IMR-90 (cell line): ENCODE measurements at regions not wholly inside any gene's neighbourhood (a gene's known extent, or its start where the extent isn't known, plus 50 kb on each side); places are given as distances from the start of the nearest gene placed in this dataset.

Source experiments
- ATAC-seq: fragments of 200-7000 bp; cut with Tn5 transposase; 2 replicates; pipeline ENCODE4 v1.9.1; 2020; ENCODE audit warnings: low read depth, mild to moderate bottlenecking, moderate library complexity
- BruUV-seq: library from RNA; stranded (reverse); fragments of 400-500 nt; replicated peaks from 2 replicates; lab custom pipeline; 2021; lab: Mats Ljungman, UMichigan
- CTCF ChIA-PET: fragments of 300-600 bp; formaldehyde crosslinking; extraction: SDS; loops from one replicate; lab custom pipeline; 2021; ENCODE audit warnings: antibody characterized with exemption; lab: Yijun Ruan, JAX
- POLR2A ChIA-PET: fragments of 300-600 bp; sonication (Branson Sonifier 250); formaldehyde crosslinking; loops from one replicate; lab custom pipeline; 2022; ENCODE audit warnings: antibody characterized with exemption; ENCODE audit not compliant: unreplicated experiment; lab: Charles Lee
- DNase-seq: peaks from one replicate; pipeline ENCODE4 v3.0.0; 2013
- H2AFZ ChIP-seq: replicated peaks from 2 replicates; pipeline ENCODE3; 2013; ENCODE audit warnings: low read length, mild to moderate bottlenecking; ENCODE audit not compliant: poor library complexity
- H2AK5ac ChIP-seq: 2 replicates; pipeline ENCODE4 v1.6.1; 2013; ENCODE audit warnings: low read depth, low read length, inconsistent platforms
- H2AK9ac ChIP-seq: replicated peaks from 2 replicates; pipeline ENCODE3; 2013; ENCODE audit warnings: mild to moderate bottlenecking, low read depth, low read length, moderate library complexity; ENCODE audit not compliant: poor library complexity
- H2BK120ac ChIP-seq: 2 replicates; pipeline ENCODE4 v1.6.1; 2013; ENCODE audit warnings: low read depth, low read length, inconsistent platforms
- H2BK15ac ChIP-seq: 3 replicates; pipeline ENCODE4 v1.6.1; 2013; ENCODE audit warnings: low read depth, low read length, inconsistent platforms
- H2BK20ac ChIP-seq: 2 replicates; pipeline ENCODE4 v1.6.1; 2013; ENCODE audit warnings: low read depth, mild to moderate bottlenecking, inconsistent platforms, low read length, moderate library complexity
- H2BK5ac ChIP-seq: 2 replicates; pipeline ENCODE4 v1.6.1; 2013; ENCODE audit warnings: mild to moderate bottlenecking, low read depth, low read length, inconsistent platforms; ENCODE audit not compliant: poor library complexity, severe bottlenecking
- H3K14ac ChIP-seq: replicated peaks from 2 replicates; pipeline ENCODE4 v1.6.1; 2013; ENCODE audit warnings: low read depth, low read length, inconsistent platforms
- H3K18ac ChIP-seq: 2 replicates; pipeline ENCODE4 v1.6.1; 2013; ENCODE audit warnings: low read depth, low read length, control low read depth
- H3K23ac ChIP-seq: 2 replicates; pipeline ENCODE4 v1.6.1; 2013; ENCODE audit warnings: low read depth, low read length, inconsistent platforms
- H3K27ac ChIP-seq: 2 replicates; pipeline ENCODE4 v1.5.1; 2013; ENCODE audit warnings: mild to moderate bottlenecking, control low read depth, low read length; ENCODE audit not compliant: insufficient read depth
- H3K27me3 ChIP-seq: 2 replicates; pipeline ENCODE4 v1.6.1; 2013; ENCODE audit warnings: low read length; ENCODE audit not compliant: control insufficient read depth, insufficient read depth
- H3K36me3 ChIP-seq: 2 replicates; pipeline ENCODE4 v1.6.1; 2013; ENCODE audit warnings: low read length, mixed read lengths; ENCODE audit not compliant: control insufficient read depth, insufficient read depth
- H3K4ac ChIP-seq: 2 replicates; pipeline ENCODE4 v1.6.1; 2013; ENCODE audit warnings: low read depth, low read length, inconsistent platforms
- H3K4me1 ChIP-seq: 2 replicates; pipeline ENCODE4 v1.6.1; 2013; ENCODE audit warnings: low read length, mixed read lengths; ENCODE audit not compliant: control insufficient read depth, insufficient read depth
- H3K4me2 ChIP-seq: 2 replicates; pipeline ENCODE4 v1.6.1; 2013; ENCODE audit warnings: low read depth, mild to moderate bottlenecking, control low read depth, low read length, moderate library complexity
- H3K4me3 ChIP-seq: 2 replicates; pipeline ENCODE4 v1.5.1; 2013; ENCODE audit warnings: low read depth, mild to moderate bottlenecking, control low read depth, low read length, moderate library complexity; ENCODE audit not compliant: insufficient read depth
- H3K56ac ChIP-seq: 2 replicates; pipeline ENCODE4 v1.6.1; 2013; ENCODE audit warnings: low read length, inconsistent platforms; ENCODE audit not compliant: insufficient read depth; ENCODE audit errors: extremely low read depth
- H3K79me1 ChIP-seq, 2 experiments: 2 replicates each; pipeline ENCODE4 v1.6.1; 2013; ENCODE audit warnings: low read length in 2 of 2, inconsistent platforms in 1 of 2, low read depth in 1 of 2
- H3K9ac ChIP-seq: 2 replicates; pipeline ENCODE4 v1.6.1; 2013; ENCODE audit warnings: low read depth, low read length, control low read depth
- H3K9me1 ChIP-seq: 2 replicates; pipeline ENCODE4 v1.6.1; 2013; ENCODE audit warnings: low read length, inconsistent platforms; ENCODE audit not compliant: insufficient read depth
- H3K9me3 ChIP-seq: 2 replicates; pipeline ENCODE4 v1.6.1; 2013; ENCODE audit warnings: low read length; ENCODE audit not compliant: control insufficient read depth, insufficient read depth
- H4K20me1 ChIP-seq: 2 replicates; pipeline ENCODE4 v1.6.1; 2013; ENCODE audit warnings: low read length, inconsistent platforms; ENCODE audit not compliant: insufficient read depth
- H4K5ac ChIP-seq: 2 replicates; pipeline ENCODE4 v1.6.1; 2013; ENCODE audit warnings: mild to moderate bottlenecking, low read depth, low read length, control low read depth
- H4K8ac ChIP-seq, 2 experiments: 2 replicates each; pipeline ENCODE4 v1.6.1; 2013; ENCODE audit warnings: low read depth in 2 of 2, low read length in 2 of 2, control low read depth in 1 of 2, inconsistent platforms in 1 of 2
- H4K91ac ChIP-seq: 2 replicates; pipeline ENCODE4 v1.6.1; 2013; ENCODE audit warnings: low read depth, low read length, inconsistent platforms; ENCODE audit not compliant: insufficient read depth
- BHLHE40 ChIP-seq: fragments of 150-350 bp; IDR thresholded peaks from 2 replicates; pipeline ENCODE4 v1.6.1; 2016; ENCODE audit warnings: mild to moderate bottlenecking, low read depth, low read length
- CEBPB ChIP-seq: IDR thresholded peaks from 2 replicates; pipeline ENCODE4 v1.6.1; 2012; ENCODE audit warnings: low read depth, low read length, improper control_type of control experiment
- CHD1 ChIP-seq: IDR thresholded peaks from 2 replicates; pipeline ENCODE4 v1.6.1; 2012; ENCODE audit warnings: low read depth, low read length, improper control_type of control experiment
- FOS ChIP-seq: fragments of 150-350 bp; IDR thresholded peaks from 2 replicates; pipeline ENCODE4 v1.6.1; 2016; ENCODE audit warnings: low read depth, low read length
- MAZ ChIP-seq: IDR thresholded peaks from 2 replicates; pipeline ENCODE4 v1.6.1; 2012; ENCODE audit warnings: low read depth, mild to moderate bottlenecking, low read length, improper control_type of control experiment, moderate library complexity, borderline replicate concordance
- MXI1 ChIP-seq: IDR thresholded peaks from 2 replicates; pipeline ENCODE4 v1.6.1; 2012; ENCODE audit warnings: low read depth, mild to moderate bottlenecking, low read length, moderate library complexity, borderline replicate concordance
- NFE2L2 ChIP-seq: fragments of 150-350 bp; IDR thresholded peaks from 2 replicates; pipeline ENCODE4 v1.6.1; 2016; ENCODE audit warnings: low read depth, mild to moderate bottlenecking, low read length
- POLR2A ChIP-seq: IDR thresholded peaks from 2 replicates; pipeline ENCODE4 v1.6.1; 2012; ENCODE audit warnings: mild to moderate bottlenecking, low read depth, low read length
- RAD21 ChIP-seq: IDR thresholded peaks from 2 replicates; pipeline ENCODE4 v1.6.1; 2012; ENCODE audit warnings: low read length, improper control_type of control experiment
- RCOR1 ChIP-seq: IDR thresholded peaks from 2 replicates; pipeline ENCODE4 v1.6.1; 2012; ENCODE audit warnings: mild to moderate bottlenecking, low read length, improper control_type of control experiment; ENCODE audit not compliant: insufficient replicate concordance
- RFX5 ChIP-seq: IDR thresholded peaks from 2 replicates; pipeline ENCODE4 v1.8.0; 2012; ENCODE audit warnings: low read depth, mild to moderate bottlenecking, low read length, moderate library complexity
- SMC3 ChIP-seq: fragments of 150-350 bp; IDR thresholded peaks from 2 replicates; pipeline ENCODE4 v1.6.1; 2016; ENCODE audit warnings: low read depth, mild to moderate bottlenecking, antibody characterized with exemption, low read length, moderate library complexity
- WGBS, 2 experiments: methylation state at CpG; one replicate each; pipeline versions ENCODE4 v1.1.5 to v1.1.7; 2013; ENCODE audit warnings: missing lambda C conversion rate in 2 of 2; ENCODE audit not compliant: insufficient read length in 1 of 2; ENCODE audit errors: extremely low coverage in 2 of 2; 5-methylcytosine and 5-hydroxymethylcytosine counted together
- dilution Hi-C: fragments of 300-500 bp; cut with HindIII; formaldehyde crosslinking; loops from one replicate; pipeline ENCODE4 v1.14.3; 2018; ENCODE audit warnings: low sequenced_read_pairs; ENCODE audit not compliant: unreplicated experiment
- in situ Hi-C: fragments of 300-500 bp; cut with MboI; formaldehyde crosslinking; loops from 3 replicates; pipeline ENCODE4 v1.14.3; 2019; ENCODE audit warnings: low sequenced_read_pairs, inconsistent platforms, mixed read lengths
- intact Hi-C: fragments of 100-400 bp; cut with micrococcal nuclease; formaldehyde crosslinking; loops from 2 replicates; pipeline ENCODE4 v1.10.0; 2022
- TF ChIP-seq, protein P1 (sequence below): fragments of 150-350 bp; IDR thresholded peaks from 2 replicates; pipeline ENCODE4 v1.6.1; 2017; ENCODE audit warnings: mild to moderate bottlenecking, antibody characterized with exemption, low read length, low read depth
- TF ChIP-seq, protein P2 (sequence below): conservative IDR thresholded peaks from 2 replicates; pipeline ENCODE4 v1.5.1; 2012; ENCODE audit warnings: mild to moderate bottlenecking, low read depth, low read length, improper control_type of control experiment
- TF ChIP-seq, protein P3 (sequence below): fragments of 150-350 bp; IDR thresholded peaks from 2 replicates; pipeline ENCODE4 v1.6.1; 2016; ENCODE audit warnings: low read depth, mild to moderate bottlenecking, low read length, moderate library complexity, borderline replicate concordance

DNA sequence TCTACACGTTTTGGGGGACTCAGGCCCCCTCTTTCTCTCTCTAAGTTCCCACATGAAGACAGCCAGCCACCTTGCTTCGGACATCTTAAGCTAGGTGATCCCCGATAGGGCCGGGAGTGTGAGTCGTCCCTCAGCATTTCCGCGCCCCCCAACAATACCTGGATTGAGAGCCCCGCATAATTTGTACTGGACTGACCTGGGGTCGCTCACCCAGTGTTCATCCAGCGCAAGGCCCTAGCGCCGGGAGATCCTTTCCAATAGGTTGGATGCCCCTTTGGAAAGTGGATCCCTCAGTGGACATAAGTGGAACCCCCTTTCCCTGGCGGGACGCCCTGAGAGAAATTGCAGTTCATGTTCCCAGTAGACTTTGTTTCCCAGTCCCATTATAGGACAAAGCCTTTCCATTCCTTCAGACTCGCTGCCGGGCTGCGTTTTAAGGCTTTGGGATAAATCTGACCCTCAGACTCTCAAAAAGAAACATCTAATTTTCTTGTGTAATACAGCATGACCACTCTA, 77.8 kb upstream of the KCNH7 start:
- no peak overlapping the region for H2BK20ac ChIP-seq
- no peak overlapping the region for H4K91ac ChIP-seq
- no peak overlapping the region for H3K4me3 ChIP-seq
- ChIA-PET CTCF (no interaction called here), POLR2A (no interaction called here)
- H3K79me1 ChIP-seq, result no peaks in the 10 kb centered on the region
- dilution Hi-C loops, result no loop called here
- no peak overlapping the region for H2BK120ac ChIP-seq
- no peaks in the 10 kb centered on the region for H3K36me3 ChIP-seq
- in situ Hi-C loops, result no loop called here
- H3K4me2 ChIP-seq, result no peak overlapping the region
- no TSS peak for BruUV-seq
- WGBS, 2 experiments, result 75% methylated on average over 4 of the region's 17 CpGs; no CpG with 5 or more reads in 1 of the 2 experiments
- H2AFZ ChIP-seq, result no peak overlapping the region
- no peak overlapping the region for H3K27ac ChIP-seq
- H3K18ac ChIP-seq, result no peak overlapping the region
- no peak overlapping the region for H3K14ac ChIP-seq
- H3K27me3 ChIP-seq, result no peaks in the 10 kb centered on the region
- no peak overlapping the region for H4K5ac ChIP-seq
- no peak overlapping the region for H3K9ac ChIP-seq
- DNase-seq, result no peak
- H4K20me1 ChIP-seq, result no peaks in the 10 kb centered on the region
- H3K9me3 ChIP-seq, result peaks cover 20% of the 10 kb centered on the region
- no peak overlapping the region for H4K8ac ChIP-seq
- TF ChIP-seq MAZ, result no peak
- TF ChIP-seq RCOR1, result no peak
- no peak for TF ChIP-seq MXI1
- TF ChIP-seq, protein P1, sequence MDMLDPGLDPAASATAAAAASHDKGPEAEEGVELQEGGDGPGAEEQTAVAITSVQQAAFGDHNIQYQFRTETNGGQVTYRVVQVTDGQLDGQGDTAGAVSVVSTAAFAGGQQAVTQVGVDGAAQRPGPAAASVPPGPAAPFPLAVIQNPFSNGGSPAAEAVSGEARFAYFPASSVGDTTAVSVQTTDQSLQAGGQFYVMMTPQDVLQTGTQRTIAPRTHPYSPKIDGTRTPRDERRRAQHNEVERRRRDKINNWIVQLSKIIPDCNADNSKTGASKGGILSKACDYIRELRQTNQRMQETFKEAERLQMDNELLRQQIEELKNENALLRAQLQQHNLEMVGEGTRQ, result no peak
- no peak for TF ChIP-seq RFX5
- TF ChIP-seq SMC3, result no peak
- TF ChIP-seq CEBPB, result no peak
- TF ChIP-seq FOS, result no peak
- TF ChIP-seq POLR2A, result no peak
- no peak for TF ChIP-seq RAD21
- no peak for TF ChIP-seq CHD1
- TF ChIP-seq BHLHE40, result no peak
- no peak for TF ChIP-seq NFE2L2
- TF ChIP-seq, protein P2, sequence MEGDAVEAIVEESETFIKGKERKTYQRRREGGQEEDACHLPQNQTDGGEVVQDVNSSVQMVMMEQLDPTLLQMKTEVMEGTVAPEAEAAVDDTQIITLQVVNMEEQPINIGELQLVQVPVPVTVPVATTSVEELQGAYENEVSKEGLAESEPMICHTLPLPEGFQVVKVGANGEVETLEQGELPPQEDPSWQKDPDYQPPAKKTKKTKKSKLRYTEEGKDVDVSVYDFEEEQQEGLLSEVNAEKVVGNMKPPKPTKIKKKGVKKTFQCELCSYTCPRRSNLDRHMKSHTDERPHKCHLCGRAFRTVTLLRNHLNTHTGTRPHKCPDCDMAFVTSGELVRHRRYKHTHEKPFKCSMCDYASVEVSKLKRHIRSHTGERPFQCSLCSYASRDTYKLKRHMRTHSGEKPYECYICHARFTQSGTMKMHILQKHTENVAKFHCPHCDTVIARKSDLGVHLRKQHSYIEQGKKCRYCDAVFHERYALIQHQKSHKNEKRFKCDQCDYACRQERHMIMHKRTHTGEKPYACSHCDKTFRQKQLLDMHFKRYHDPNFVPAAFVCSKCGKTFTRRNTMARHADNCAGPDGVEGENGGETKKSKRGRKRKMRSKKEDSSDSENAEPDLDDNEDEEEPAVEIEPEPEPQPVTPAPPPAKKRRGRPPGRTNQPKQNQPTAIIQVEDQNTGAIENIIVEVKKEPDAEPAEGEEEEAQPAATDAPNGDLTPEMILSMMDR, result no peak
- TF ChIP-seq, protein P3, sequence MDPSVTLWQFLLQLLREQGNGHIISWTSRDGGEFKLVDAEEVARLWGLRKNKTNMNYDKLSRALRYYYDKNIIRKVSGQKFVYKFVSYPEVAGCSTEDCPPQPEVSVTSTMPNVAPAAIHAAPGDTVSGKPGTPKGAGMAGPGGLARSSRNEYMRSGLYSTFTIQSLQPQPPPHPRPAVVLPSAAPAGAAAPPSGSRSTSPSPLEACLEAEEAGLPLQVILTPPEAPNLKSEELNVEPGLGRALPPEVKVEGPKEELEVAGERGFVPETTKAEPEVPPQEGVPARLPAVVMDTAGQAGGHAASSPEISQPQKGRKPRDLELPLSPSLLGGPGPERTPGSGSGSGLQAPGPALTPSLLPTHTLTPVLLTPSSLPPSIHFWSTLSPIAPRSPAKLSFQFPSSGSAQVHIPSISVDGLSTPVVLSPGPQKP, result no peak
- no peak overlapping the region for H3K23ac ChIP-seq
- H2AK9ac ChIP-seq, result no peak overlapping the region
- no peaks in the 10 kb centered on the region for H3K9me1 ChIP-seq
- H3K4me1 ChIP-seq, result no peaks in the 10 kb centered on the region
- no peak overlapping the region for H2AK5ac ChIP-seq
- no peak overlapping the region for H3K56ac ChIP-seq
- no peak overlapping the region for H3K4ac ChIP-seq
- ATAC-seq, result no peak
- no peak overlapping the region for H2BK5ac ChIP-seq
- intact Hi-C loops, result no loop called here
- H2BK15ac ChIP-seq, result no peak overlapping the region
